Loucy (cell line): ENCODE measurements at regions not wholly inside any gene's neighbourhood (a gene's known extent, or its start where the extent isn't known, plus 50 kb on each side); places are given as distances from the start of the nearest gene placed in this dataset.

ENCODE experiments used
- EZH2phosphoT487 ChIP-seq: fragments of 200-600 bp; IDR thresholded peaks from 2 replicates; pipeline ENCODE4 v1.6.1; 2018; ENCODE audit warnings: antibody characterized with exemption, mild to moderate bottlenecking, moderate library complexity, borderline replicate concordance
- TF ChIP-seq, protein P1 (sequence below): fragments of 200-600 bp; sonication (generic); conservative IDR thresholded peaks from 2 replicates; pipeline ENCODE4 v1.5.1; 2014; ENCODE audit warnings: mild to moderate bottlenecking, antibody characterized with exemption, low read length

DNA sequence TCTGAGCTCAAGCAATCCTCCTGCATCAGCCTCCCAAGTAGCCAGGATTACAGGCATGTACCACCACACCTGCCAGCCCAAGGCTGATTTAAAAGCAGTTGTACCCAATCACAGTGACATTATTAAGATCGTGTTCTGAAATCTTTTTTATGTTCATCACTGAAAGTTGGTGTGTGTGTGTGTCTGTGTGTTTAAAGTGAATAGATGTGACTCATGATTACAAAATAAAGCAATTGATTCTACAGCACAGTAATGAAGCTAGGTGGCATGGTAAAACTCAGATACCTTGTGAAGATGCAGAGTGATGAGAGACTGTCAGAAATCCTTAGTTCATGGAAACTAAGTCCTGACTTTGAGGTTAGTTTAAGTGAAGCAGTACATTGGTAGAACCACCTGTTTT, 74.2 kb upstream of the ATP2B1 start:
- TF ChIP-seq, protein P1, sequence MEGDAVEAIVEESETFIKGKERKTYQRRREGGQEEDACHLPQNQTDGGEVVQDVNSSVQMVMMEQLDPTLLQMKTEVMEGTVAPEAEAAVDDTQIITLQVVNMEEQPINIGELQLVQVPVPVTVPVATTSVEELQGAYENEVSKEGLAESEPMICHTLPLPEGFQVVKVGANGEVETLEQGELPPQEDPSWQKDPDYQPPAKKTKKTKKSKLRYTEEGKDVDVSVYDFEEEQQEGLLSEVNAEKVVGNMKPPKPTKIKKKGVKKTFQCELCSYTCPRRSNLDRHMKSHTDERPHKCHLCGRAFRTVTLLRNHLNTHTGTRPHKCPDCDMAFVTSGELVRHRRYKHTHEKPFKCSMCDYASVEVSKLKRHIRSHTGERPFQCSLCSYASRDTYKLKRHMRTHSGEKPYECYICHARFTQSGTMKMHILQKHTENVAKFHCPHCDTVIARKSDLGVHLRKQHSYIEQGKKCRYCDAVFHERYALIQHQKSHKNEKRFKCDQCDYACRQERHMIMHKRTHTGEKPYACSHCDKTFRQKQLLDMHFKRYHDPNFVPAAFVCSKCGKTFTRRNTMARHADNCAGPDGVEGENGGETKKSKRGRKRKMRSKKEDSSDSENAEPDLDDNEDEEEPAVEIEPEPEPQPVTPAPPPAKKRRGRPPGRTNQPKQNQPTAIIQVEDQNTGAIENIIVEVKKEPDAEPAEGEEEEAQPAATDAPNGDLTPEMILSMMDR, result no peak
- TF ChIP-seq EZH2phosphoT487, result no peak
